Caki2 (cell line): ENCODE measurements at regions not wholly inside any gene's neighbourhood (a gene's known extent, or its start where the extent isn't known, plus 50 kb on each side); places are given as distances from the start of the nearest gene placed in this dataset.

ENCODE experiments used
- DNase-seq: peaks from one replicate; pipeline ENCODE4 v3.0.0-alpha.2; 2015; ENCODE audit warnings: low read depth
- in situ Hi-C: cut with HindIII; loops from 2 replicates; pipeline ENCODE4 v1.10.0; 2016; ENCODE audit warnings: low sequenced_read_pairs, low pct_unique_long_range_greater_than_20kb, mixed read lengths

DNA sequence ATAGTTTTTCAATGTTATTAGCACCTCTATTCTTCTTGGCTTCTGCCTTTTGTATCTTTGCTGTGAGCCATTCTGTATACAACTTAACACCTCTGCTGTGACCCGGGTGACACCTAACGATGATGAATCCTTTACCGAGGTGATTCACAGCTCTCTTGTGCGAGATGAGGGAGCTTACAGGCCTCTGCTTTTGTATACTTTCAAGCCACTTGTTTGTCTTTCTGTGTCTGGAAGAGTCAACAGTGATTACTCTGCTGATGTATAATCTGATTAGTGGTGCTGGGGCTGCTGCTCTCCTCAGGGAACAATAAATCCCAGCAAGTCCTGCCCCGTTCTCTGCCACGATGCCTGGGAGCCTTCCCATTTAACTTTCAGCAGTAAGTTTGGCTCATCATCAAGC, 442.9 kb upstream of the SGCD start:
- in situ Hi-C loops, result no loop called here
- no peak for DNase-seq

DNA sequence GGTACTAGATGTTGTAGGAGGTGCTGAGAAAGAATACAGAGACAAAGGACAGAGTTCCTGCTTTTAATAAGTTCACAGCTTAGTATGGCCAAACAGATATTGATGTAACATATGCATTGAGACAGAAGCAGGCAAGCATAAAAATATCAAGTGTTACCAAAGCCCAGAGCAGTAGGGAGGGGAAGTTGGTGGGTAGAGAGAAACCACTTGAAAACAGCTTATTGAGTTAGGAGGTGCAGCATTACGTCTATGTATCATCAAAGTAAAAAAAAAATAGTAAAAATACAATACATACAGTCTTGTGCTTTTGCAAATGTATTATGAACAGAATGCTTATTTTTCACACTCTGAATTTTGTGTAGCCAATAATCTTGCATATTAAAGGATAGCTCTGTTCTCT, 441.8 kb upstream of the SGCD start:
- in situ Hi-C loops, result no loop called here
- DNase-seq, result no peak

- in situ Hi-C loops, result no loop called here
- DNase-seq, result no peak
Measured at GRCh38 chr5:155886311-155887031, 440.5 kb upstream of the SGCD start.

GRCh38 chr5:155895484-155895883, 431.5 kb upstream of the SGCD start:
- DNase-seq, result no peak

GRCh38 chr5:155897761-155898160, 429.2 kb upstream of the SGCD start:
- in situ Hi-C loops, result no loop called here
- DNase-seq, result no peak

More at GRCh38 chr5:155895484-155895883, 431.5 kb upstream of the SGCD start:
- in situ Hi-C loops, result no loop called here

DNA sequence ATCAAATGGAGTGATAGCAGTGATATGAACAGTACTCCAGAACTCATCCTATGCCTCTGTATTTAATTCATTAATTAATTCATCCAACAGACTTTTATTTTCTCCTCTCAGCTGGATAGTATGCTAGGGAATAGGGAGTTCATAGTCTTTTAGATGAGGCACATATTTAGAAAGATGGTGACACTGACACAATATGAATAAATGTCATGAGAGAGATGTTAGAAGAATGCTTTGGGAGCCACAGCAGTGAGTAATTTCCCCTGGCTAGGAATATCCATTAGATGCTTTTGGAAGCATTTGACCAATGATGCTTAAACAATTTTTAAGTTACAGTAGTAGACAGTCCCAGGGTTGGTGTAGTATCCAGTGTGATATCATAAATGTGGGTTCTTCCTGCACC, 428.7 kb upstream of the SGCD start:
- in situ Hi-C loops, result no loop called here
- no peak for DNase-seq

GRCh38 chr5:155903791-155904190, 423.2 kb upstream of the SGCD start:
- in situ Hi-C loops, result no loop called here
- DNase-seq, result no peak

- DNase-seq, result no peak
- in situ Hi-C loops, result no loop called here
Measured at GRCh38 chr5:155905364-155905763, 421.6 kb upstream of the SGCD start.

DNA sequence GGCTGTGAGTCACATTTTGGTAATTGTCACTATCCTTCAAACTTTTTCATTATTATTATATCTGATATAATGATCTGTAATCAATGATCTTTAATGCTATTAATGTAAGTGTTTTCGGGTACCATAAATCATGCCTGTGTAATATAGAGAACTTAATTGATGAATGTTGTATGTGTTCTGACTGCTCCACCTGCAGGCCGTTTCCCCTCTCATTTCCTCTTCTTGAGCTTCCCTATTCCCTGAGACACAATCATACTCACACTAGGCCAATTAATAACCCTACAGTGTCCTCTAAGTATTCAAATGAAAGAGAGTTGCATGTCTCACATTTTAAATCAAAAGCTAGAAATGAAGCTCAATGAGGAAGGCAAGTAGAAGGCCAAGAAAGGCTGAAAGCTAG, 420.9 kb upstream of the SGCD start:
- no peak for DNase-seq

DNA sequence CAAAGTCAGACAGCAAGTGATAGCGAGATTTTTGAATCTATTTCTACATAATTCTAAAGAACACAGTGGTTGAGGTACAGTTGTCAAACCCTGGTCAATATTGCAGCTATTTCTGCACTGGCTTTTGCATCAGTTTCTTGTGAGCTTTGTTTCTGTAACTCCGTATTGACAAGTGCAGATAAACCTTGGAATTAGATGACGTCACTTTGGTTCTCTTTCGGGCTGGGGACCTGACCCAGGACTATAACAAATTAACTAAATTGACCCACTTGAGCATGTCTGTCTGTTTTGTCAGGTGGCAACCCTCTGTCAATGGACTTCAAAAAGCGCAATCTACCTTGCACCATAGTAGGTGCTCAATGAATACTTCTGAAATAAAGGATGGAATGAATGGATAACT, 418.4 kb upstream of the SGCD start:
- no peak for DNase-seq
- in situ Hi-C loops, result no loop called here

More for the DNA sequence above, 420.9 kb upstream of the SGCD start:
- in situ Hi-C loops, result no loop called here

GRCh38 chr5:155912291-155912690, 414.7 kb upstream of the SGCD start:
- no peak for DNase-seq
- in situ Hi-C loops, result no loop called here

- in situ Hi-C loops, result no loop called here
- DNase-seq, result no peak
Measured at GRCh38 chr5:155914766-155915165, 412.2 kb upstream of the SGCD start.

GRCh38 chr5:155915601-155916000, 411.4 kb upstream of the SGCD start:
- in situ Hi-C loops, result no loop called here
- no peak for DNase-seq

GRCh38 chr5:155919126-155919525, 407.8 kb upstream of the SGCD start:
- in situ Hi-C loops, result no loop called here

DNA sequence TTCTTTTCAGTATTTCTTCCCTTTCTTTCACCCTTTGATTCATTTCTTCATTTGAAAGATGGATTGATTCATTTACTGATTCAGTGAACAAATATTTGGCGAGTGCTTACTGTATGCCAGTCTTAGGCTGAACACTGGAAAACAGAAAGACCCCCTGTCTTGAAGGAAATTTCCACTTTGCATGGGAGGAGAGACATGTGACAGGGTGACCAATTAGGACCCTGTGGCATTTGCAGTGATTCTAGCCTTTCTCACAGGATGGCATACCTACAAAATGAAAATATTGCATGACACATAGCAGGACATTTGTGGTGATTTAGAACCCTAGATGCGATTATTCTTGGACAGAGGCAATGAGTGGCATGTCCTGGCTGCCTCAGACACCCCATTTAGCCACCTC, 407.2 kb upstream of the SGCD start:
- DNase-seq, result no peak
- in situ Hi-C loops, result no loop called here

More at GRCh38 chr5:155919126-155919525, 407.8 kb upstream of the SGCD start:
- no peak for DNase-seq

DNA sequence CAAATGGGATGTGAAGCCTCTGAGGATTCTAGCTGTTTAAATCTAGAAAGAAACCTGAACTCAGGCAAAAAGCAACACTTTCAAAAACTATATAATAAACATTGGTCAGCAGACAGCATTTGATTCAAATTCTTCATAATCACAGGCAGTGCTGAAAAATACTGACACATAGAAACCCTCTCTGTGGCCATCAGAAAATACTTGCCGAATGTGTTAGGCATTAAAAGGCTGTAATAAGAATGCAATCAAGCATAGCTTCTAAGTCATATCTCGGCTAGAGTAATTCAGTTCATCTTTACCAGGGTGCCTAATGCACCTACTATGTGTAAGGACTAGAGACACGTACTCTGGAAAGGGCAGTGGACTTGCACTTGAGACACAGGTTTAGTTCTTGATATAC, 405.3 kb upstream of the SGCD start:
- DNase-seq, result no peak
- in situ Hi-C loops, result no loop called here

- in situ Hi-C loops, result no loop called here
- no peak for DNase-seq
Measured at GRCh38 chr5:155923784-155924183, 403.2 kb upstream of the SGCD start.

GRCh38 chr5:155926031-155926430, 400.9 kb upstream of the SGCD start:
- in situ Hi-C loops, result no loop called here
- DNase-seq, result no peak

- DNase-seq, result no peak
- in situ Hi-C loops, result no loop called here
Measured at GRCh38 chr5:155926766-155927165, 400.2 kb upstream of the SGCD start.

GRCh38 chr5:155929112-155929511, 397.9 kb upstream of the SGCD start:
- DNase-seq, result no peak
- in situ Hi-C loops, result no loop called here
